GM19239 (cell line): ENCODE measurements at regions not wholly inside any gene's neighbourhood (a gene's known extent, or its start where the extent isn't known, plus 50 kb on each side); places are given as distances from the start of the nearest gene placed in this dataset.

Experiments used
- DNase-seq: peaks from one replicate; pipeline ENCODE4 v3.0.0; 2011; ENCODE audit warnings: low spot score; ENCODE audit not compliant: insufficient read length
- FAIRE-seq: peaks from 2 replicates; lab custom pipeline; 2011; peaks lifted over from hg19 to GRCh38; lab: Jason Lieb, UNC

GRCh38 chr3:41050144-41050543 is 149.2 kb upstream of the CTNNB1 start:
- FAIRE-seq (no peak), DNase-seq (no peak)

GRCh38 chr3:41053220-41053619 is 146.1 kb upstream of the CTNNB1 start:
- DNase-seq (no peak), FAIRE-seq (no peak)

GRCh38 chr3:41060106-41060505 is 139.2 kb upstream of the CTNNB1 start:
- no peak for DNase-seq
- FAIRE-seq, result no peak

- DNase-seq (no peak), FAIRE-seq (no peak)
Observed at GRCh38 chr3:41064070-41064469, 135.2 kb upstream of the CTNNB1 start.

DNA sequence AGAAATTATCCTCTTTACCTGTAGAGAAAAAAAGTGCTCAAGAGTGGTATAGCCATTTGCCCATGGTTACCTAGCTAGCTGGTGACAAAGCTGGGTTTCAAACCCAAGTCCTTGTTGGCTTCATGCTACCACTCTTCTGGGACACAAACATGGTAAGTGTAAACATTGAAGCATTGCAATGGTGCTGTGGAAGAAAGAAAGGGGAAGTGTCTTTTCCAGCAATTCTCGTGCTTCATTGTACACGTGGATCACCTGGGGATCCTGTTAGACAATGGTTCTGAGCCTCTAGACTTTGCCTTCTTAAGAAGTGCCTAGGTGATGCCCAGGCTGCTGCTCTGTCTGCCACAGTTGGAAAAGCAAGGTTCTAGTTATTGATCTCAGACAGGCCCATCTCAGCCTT is 134.8 kb upstream of the CTNNB1 start:
- no peak for FAIRE-seq
- DNase-seq, result no peak

GRCh38 chr3:41065340-41065739 is 134.0 kb upstream of the CTNNB1 start:
- no peak for DNase-seq
- FAIRE-seq, result no peak

GRCh38 chr3:41073190-41073589 is 126.1 kb upstream of the CTNNB1 start:
- DNase-seq (no peak), FAIRE-seq (no peak)

- DNase-seq (no peak), FAIRE-seq (no peak)
Observed at GRCh38 chr3:41075975-41076374, 123.3 kb upstream of the CTNNB1 start.

GRCh38 chr3:41076399-41076798 is 122.9 kb upstream of the CTNNB1 start:
- DNase-seq, result no peak
- FAIRE-seq, result no peak

DNA sequence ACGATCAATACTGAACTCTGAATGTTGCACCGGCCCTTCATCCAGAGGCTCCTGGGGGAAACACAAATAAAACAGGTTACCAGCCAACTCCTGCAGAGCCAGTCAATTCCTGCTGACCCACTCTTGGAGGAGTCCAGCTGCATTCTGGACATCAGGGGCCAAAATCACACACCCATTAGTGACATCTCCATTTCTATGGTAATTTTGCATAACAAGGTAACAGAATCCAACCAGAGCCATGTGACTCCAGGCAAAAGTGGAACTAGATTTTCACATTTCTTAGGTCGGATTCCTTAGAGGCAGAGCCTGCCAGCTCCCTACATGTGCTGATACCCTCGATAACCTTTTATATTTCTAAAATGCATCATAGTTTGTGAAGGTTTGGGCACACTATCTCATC is 119.2 kb upstream of the CTNNB1 start:
- DNase-seq (no peak), FAIRE-seq (no peak)

DNA sequence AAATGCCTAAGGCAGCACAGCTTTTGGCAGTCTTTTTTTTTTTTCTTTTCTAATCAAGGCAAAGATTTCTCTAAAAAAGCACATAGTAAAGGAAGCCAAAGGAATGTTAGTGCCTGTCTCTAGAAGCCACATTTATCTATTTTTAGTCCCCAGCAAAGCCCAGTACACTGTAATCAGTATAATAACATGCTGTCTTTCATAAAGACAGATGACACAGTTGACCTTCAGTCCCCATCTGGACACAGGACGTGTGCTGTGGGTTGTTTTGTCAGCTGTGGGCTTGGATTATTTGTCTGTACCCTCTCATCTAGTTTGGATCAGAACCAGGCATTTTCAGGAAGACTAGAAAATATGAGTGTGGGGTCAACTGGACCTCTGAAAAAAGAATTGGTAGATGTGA is 110.4 kb upstream of the CTNNB1 start:
- FAIRE-seq (no peak), DNase-seq (no peak)

- DNase-seq (no peak), FAIRE-seq (no peak)
Observed at GRCh38 chr3:41089566-41089965, 109.7 kb upstream of the CTNNB1 start.

GRCh38 chr3:41092844-41093243 is 106.5 kb upstream of the CTNNB1 start:
- DNase-seq (no peak), FAIRE-seq (no peak)

DNA sequence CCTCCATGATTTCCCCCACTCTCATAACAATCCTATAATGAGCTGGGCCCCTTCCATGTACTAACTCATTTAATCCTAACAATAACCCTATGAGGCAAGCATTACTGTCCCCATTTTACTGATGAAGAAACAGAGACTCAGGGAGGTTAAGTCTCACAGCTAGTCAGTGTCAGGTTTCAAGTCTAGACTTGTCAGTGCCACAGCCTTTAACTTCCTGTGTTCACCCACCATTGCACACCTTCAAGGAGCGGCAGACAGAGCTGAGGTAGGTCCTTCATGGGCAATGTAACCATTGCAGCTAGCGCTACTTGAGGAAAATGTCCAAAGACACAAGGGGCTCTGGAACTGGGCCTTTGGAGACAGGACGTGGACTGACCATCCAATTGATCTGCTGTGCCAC is 105.8 kb upstream of the CTNNB1 start:
- FAIRE-seq (no peak), DNase-seq (no peak)

- FAIRE-seq, result no peak
- no peak for DNase-seq
Observed at GRCh38 chr3:41094351-41094750, 105.0 kb upstream of the CTNNB1 start.

DNA sequence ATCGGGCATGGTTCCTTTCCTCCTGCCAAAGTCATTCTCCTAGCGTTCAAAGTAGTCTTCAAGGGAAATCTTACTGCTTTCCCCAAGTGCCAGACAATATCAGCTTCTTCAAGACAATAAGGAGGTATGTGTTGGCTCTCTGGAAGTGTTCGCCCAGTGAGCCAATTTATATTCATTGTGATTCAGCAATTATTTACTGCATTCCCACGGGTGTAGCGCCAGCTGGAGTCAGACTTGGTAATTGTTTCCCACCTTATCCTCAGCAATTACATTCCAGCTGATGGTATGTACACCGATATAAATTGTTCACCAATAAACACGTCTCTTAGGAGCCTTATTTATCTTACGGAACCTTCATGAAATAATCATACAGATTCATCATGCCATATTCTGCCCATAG is 103.6 kb upstream of the CTNNB1 start:
- DNase-seq (no peak), FAIRE-seq (no peak)

- DNase-seq (no peak), FAIRE-seq (no peak)
Observed at GRCh38 chr3:41097896-41098496, 101.3 kb upstream of the CTNNB1 start.

GRCh38 chr3:41101231-41101630 is 98.1 kb upstream of the CTNNB1 start:
- FAIRE-seq, result no peak
- no peak for DNase-seq

DNA sequence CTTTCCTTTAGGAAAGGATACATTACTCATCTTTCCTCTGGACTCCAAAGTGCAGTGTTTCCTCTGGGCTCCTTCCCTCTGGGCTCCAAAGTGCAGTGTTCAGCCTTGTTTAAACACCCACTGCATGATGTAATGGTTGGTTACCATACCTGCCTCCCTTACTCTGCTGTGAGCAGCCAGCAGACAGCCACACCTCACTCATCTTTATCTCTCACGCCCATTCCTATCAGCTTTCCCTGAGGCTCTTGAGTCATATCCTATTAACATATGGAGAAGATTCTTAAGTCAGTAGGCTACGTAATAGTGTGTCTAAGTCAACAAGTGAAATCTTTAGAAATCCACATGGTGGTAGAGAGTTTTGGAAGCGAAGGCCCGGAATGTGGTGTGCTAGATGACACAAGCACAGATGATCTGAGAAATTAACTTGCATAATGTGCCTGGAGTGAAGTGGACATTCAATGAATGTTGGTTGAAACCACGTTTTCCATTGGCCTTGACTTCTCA is 97.2 kb upstream of the CTNNB1 start:
- no peak for FAIRE-seq

DNA sequence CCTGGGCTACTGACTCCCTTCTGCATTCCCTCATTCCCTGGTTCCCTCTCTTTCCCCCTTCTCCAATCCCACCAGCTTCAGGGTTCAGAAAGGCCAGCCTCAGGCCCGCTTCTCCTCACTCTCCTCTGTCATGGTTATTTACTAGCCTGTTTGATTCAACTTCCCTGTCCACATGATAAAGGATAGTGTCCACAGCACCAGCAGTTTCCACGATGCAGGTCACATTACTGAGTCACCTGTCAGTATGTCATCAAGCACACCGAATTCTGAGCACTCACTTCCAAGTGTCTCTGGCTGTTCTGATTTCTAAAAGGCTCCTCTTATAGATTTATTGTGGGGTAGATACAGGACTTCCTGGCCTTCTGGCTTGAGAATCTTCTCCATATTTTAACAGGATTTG is 96.6 kb upstream of the CTNNB1 start:
- no peak for FAIRE-seq

More for the DNA sequence above, 97.2 kb upstream of the CTNNB1 start:
- no peak for DNase-seq

GRCh38 chr3:41103200-41103599 is 96.1 kb upstream of the CTNNB1 start:
- no peak for DNase-seq
- no peak for FAIRE-seq

More for the DNA sequence above, 96.6 kb upstream of the CTNNB1 start:
- no peak for DNase-seq

- no peak for DNase-seq
- FAIRE-seq, result no peak
Observed at GRCh38 chr3:41104147-41104546, 95.2 kb upstream of the CTNNB1 start.

- DNase-seq (no peak), FAIRE-seq (no peak)
Observed at GRCh38 chr3:41106691-41107090, 92.6 kb upstream of the CTNNB1 start.
